ENCODE measurements at regions not wholly inside any gene's neighbourhood (a gene's known extent, or its start where the extent isn't known, plus 50 kb on each side); places are given as distances from the start of the nearest gene placed in this dataset.

DNA sequence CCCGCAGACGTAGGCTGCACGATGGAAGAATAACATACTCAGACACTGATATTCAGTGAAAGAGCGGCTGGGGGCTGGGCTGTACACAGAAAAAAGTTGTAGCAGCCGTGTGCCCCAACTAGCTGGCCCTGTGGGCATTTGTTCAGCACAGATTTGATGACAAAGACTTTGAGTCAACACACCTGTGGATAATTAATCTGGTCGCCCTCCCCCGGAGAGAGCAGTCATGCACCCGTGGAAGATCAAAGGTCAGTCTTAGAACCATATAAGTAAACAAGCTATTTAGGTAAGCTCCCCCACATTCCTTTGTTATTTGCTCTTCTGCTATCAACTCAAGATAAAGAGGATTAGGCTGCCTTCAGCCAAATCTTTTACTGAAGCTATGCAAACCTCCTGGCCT is 148.4 kb upstream of the HMCN1 start:
- Histone ChIP-seq H4K8ac (ENCODE audit: low read depth, low read length) (no peak overlapping the region), H4K12ac (ENCODE audit: low read depth, low read length) (no peak overlapping the region), H2AFZ (ENCODE audit: insufficient read depth, low read length, poor library complexity) (no peak overlapping the region), H3K36me3 (ENCODE audit: control insufficient read depth in 1 of 2, insufficient read depth in 2 of 2, low read length in 2 of 2) (peaks cover 3 to 9% of the 10 kb centered on the region in 2 experiments), H3K23ac (ENCODE audit: low read length) (no peak overlapping the region), H2BK120ac (ENCODE audit: insufficient read depth, low read length, poor library complexity) (no peak overlapping the region), H3K9me3 (ENCODE audit: insufficient read depth, low read depth, low read length) (peaks cover 11% of the 10 kb centered on the region), H3K4me2 (ENCODE audit: low read length) (no peak overlapping the region), H3K79me2 (ENCODE audit: control insufficient read depth, insufficient read depth, low read length, poor library complexity) (no peaks in the 10 kb centered on the region), H3K4me1 (ENCODE audit: control insufficient read depth in 1 of 2, insufficient read depth in 2 of 2, low read length in 2 of 2) (no peaks in the 10 kb centered on the region), H3K4me3 (ENCODE audit: low read depth, low read length) (no peak overlapping the region), H2BK5ac (ENCODE audit: low read depth, low read length, poor library complexity) (no peak overlapping the region), H3K4ac (ENCODE audit: low read depth, low read length) (no peak overlapping the region), H3K18ac (ENCODE audit: low read length) (no peak overlapping the region), H2BK12ac (ENCODE audit: low read length) (no peak overlapping the region), H3K27me3 (ENCODE audit: insufficient read depth, low read length) (no peaks in the 10 kb centered on the region), H3K9ac (ENCODE audit: low read length) (no peak overlapping the region), H2AK5ac (ENCODE audit: low read length) (no peak overlapping the region), H3K14ac (ENCODE audit: low read length) (no peak overlapping the region), H3K27ac (ENCODE audit: low read depth, low read length) (no peak overlapping the region), H3K79me1 (ENCODE audit: low read length) (no peaks in the 10 kb centered on the region), H4K91ac (ENCODE audit: low read depth, low read length) (no peak overlapping the region)
- WGBS (ENCODE audit: extremely low coverage, insufficient coverage, insufficient read length), result no CpG with 5 or more reads among the region's 8 CpGs
- no peak for DNase-seq

DNA sequence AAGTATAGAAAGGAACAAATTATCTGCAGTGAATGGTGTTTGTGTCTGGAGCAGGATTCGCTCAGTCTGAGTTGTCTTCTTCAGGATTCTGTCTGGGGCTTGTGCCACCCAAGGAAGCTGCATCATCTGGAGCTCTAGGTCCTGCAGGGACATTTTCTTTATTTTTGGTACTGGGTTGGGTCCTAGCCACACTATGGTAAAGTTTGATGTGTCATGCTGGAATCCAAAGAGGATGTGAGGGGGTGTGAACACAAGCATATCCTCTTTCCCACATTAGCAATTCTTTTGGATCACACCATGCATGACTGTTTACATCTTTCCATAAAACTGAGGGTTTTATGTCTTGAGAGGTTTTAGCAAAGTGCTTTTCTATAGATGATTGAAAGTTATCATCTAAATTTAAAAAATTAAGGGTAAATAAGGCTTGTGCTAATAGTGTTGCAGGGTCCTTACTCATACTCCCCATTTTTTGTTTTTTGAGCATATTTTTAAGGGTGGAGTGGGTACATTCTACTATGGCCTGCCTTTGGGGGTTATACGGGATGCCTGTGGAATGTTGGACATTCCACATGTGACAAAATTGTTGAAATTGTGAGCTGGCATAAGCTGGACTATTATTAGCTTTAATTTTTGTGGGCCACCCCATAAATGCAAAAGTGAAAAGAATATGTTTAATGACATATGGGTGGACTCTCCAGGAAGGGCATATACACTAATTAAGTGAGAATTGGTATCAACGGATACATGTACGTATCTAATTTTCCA is 152.0 kb upstream of the HMCN1 start:
- Histone ChIP-seq H2BK5ac (ENCODE audit: low read depth, low read length, poor library complexity) (no peak overlapping the region), H3K14ac (ENCODE audit: low read length) (no peak overlapping the region), H3K36me3 (ENCODE audit: control insufficient read depth in 1 of 2, insufficient read depth in 2 of 2, low read length in 2 of 2) (peaks cover 3 to 9% of the 10 kb centered on the region in 2 experiments), H3K4ac (ENCODE audit: low read depth, low read length) (no peak overlapping the region), H3K27ac (ENCODE audit: low read depth, low read length) (no peak overlapping the region), H3K79me2 (ENCODE audit: control insufficient read depth, insufficient read depth, low read length, poor library complexity) (no peaks in the 10 kb centered on the region), H3K4me1 (ENCODE audit: control insufficient read depth in 1 of 2, insufficient read depth in 2 of 2, low read length in 2 of 2) (no peaks in the 10 kb centered on the region), H2AK5ac (ENCODE audit: low read length) (no peak overlapping the region), H3K9me3 (ENCODE audit: insufficient read depth, low read depth, low read length) (peaks cover 11% of the 10 kb centered on the region), H3K4me3 (ENCODE audit: low read depth, low read length) (no peak overlapping the region), H3K27me3 (ENCODE audit: insufficient read depth, low read length) (no peaks in the 10 kb centered on the region), H2BK12ac (ENCODE audit: low read length) (no peak overlapping the region), H3K18ac (ENCODE audit: low read length) (no peak overlapping the region), H2BK120ac (ENCODE audit: insufficient read depth, low read length, poor library complexity) (no peak overlapping the region), H4K8ac (ENCODE audit: low read depth, low read length) (no peak overlapping the region), H3K4me2 (ENCODE audit: low read length) (no peak overlapping the region), H3K79me1 (ENCODE audit: low read length) (no peaks in the 10 kb centered on the region), H4K91ac (ENCODE audit: low read depth, low read length) (no peak overlapping the region), H4K12ac (ENCODE audit: low read depth, low read length) (no peak overlapping the region), H3K9ac (ENCODE audit: low read length) (no peak overlapping the region), H2AFZ (ENCODE audit: insufficient read depth, low read length, poor library complexity) (no peak overlapping the region), H3K23ac (ENCODE audit: low read length) (no peak overlapping the region)
- no CpG with 5 or more reads among the region's 4 CpGs for WGBS (ENCODE audit: extremely low coverage, insufficient coverage, insufficient read length)
- no peak for DNase-seq

- H2BK12ac ChIP-seq (ENCODE audit: low read length), result no peak overlapping the region
- no peak overlapping the region for H4K8ac ChIP-seq (ENCODE audit: low read depth, low read length)
- DNase-seq, result no peak
- no peak overlapping the region for H3K27ac ChIP-seq (ENCODE audit: low read depth, low read length)
- H2BK120ac ChIP-seq (ENCODE audit: insufficient read depth, low read length, poor library complexity), result no peak overlapping the region
- H3K14ac ChIP-seq (ENCODE audit: low read length), result no peak overlapping the region
- no peaks in the 10 kb centered on the region for H3K27me3 ChIP-seq (ENCODE audit: insufficient read depth, low read length)
- H3K79me1 ChIP-seq (ENCODE audit: low read length), result no peaks in the 10 kb centered on the region
- no peak overlapping the region for H4K12ac ChIP-seq (ENCODE audit: low read depth, low read length)
- no peak overlapping the region for H3K23ac ChIP-seq (ENCODE audit: low read length)
- WGBS (ENCODE audit: extremely low coverage, insufficient coverage, insufficient read length), result no CpG with 5 or more reads among the region's 2 CpGs
- no peak overlapping the region for H3K4ac ChIP-seq (ENCODE audit: low read depth, low read length)
- H3K4me2 ChIP-seq (ENCODE audit: low read length), result no peak overlapping the region
- H2BK5ac ChIP-seq (ENCODE audit: low read depth, low read length, poor library complexity), result no peak overlapping the region
- no peaks in the 10 kb centered on the region for H3K79me2 ChIP-seq (ENCODE audit: control insufficient read depth, insufficient read depth, low read length, poor library complexity)
- no peak overlapping the region for H2AFZ ChIP-seq (ENCODE audit: insufficient read depth, low read length, poor library complexity)
- peaks cover 3 to 5% of the 10 kb centered on the region in 2 experiments for H3K36me3 ChIP-seq (ENCODE audit: control insufficient read depth in 1 of 2, insufficient read depth in 2 of 2, low read length in 2 of 2)
- H3K4me3 ChIP-seq (ENCODE audit: low read depth, low read length), result no peak overlapping the region
- no peak overlapping the region for H3K9ac ChIP-seq (ENCODE audit: low read length)
- H3K18ac ChIP-seq (ENCODE audit: low read length), result no peak overlapping the region
- no peak overlapping the region for H4K91ac ChIP-seq (ENCODE audit: low read depth, low read length)
- peaks cover 6% of the 10 kb centered on the region for H3K9me3 ChIP-seq (ENCODE audit: insufficient read depth, low read depth, low read length)
- H3K4me1 ChIP-seq (ENCODE audit: control insufficient read depth in 1 of 2, insufficient read depth in 2 of 2, low read length in 2 of 2), result no peaks in the 10 kb centered on the region
- no peak overlapping the region for H2AK5ac ChIP-seq (ENCODE audit: low read length)
Measured at GRCh38 chr1:185581020-185581419, 153.2 kb upstream of the HMCN1 start.

DNA sequence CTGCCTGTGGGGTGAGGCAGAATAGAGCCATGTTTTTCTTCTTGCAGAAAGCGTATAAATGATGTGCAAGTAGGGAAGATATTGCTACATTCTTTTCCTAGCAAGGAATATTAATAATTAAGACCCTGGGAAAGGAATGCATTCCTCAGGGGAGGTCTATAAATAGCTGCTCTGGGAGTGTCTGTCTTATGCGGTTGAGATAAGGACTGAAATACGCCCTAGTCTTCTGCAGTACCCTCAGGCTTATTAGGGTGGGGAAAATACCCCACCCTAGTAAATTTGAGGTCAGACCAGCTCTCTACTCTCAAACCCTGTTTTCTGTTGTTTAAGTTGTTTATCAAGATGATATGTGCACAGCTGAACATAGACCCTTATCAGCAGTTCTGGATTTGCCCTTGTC is 155.9 kb upstream of the HMCN1 start:
- Histone ChIP-seq H2AFZ (ENCODE audit: insufficient read depth, low read length, poor library complexity) (no peak overlapping the region), H2BK120ac (ENCODE audit: insufficient read depth, low read length, poor library complexity) (no peak overlapping the region), H3K4ac (ENCODE audit: low read depth, low read length) (no peak overlapping the region), H4K8ac (ENCODE audit: low read depth, low read length) (no peak overlapping the region), H3K14ac (ENCODE audit: low read length) (no peak overlapping the region), H4K12ac (ENCODE audit: low read depth, low read length) (no peak overlapping the region), H3K79me2 (ENCODE audit: control insufficient read depth, insufficient read depth, low read length, poor library complexity) (no peaks in the 10 kb centered on the region), H3K9ac (ENCODE audit: low read length) (no peak overlapping the region), H3K27ac (ENCODE audit: low read depth, low read length) (no peak overlapping the region), H3K27me3 (ENCODE audit: insufficient read depth, low read length) (no peaks in the 10 kb centered on the region), H2BK5ac (ENCODE audit: low read depth, low read length, poor library complexity) (no peak overlapping the region), H3K23ac (ENCODE audit: low read length) (no peak overlapping the region), H3K4me3 (ENCODE audit: low read depth, low read length) (no peak overlapping the region), H3K36me3 (ENCODE audit: control insufficient read depth in 1 of 2, insufficient read depth in 2 of 2, low read length in 2 of 2) (no peaks in the 10 kb centered on the region), H3K79me1 (ENCODE audit: low read length) (no peaks in the 10 kb centered on the region), H3K4me2 (ENCODE audit: low read length) (no peak overlapping the region), H3K4me1 (ENCODE audit: control insufficient read depth in 1 of 2, insufficient read depth in 2 of 2, low read length in 2 of 2) (no peaks in the 10 kb centered on the region), H3K18ac (ENCODE audit: low read length) (no peak overlapping the region), H2AK5ac (ENCODE audit: low read length) (no peak overlapping the region), H3K9me3 (ENCODE audit: insufficient read depth, low read depth, low read length) (peaks cover 3% of the 10 kb centered on the region), H4K91ac (ENCODE audit: low read depth, low read length) (no peak overlapping the region), H2BK12ac (ENCODE audit: low read length) (no peak overlapping the region)
- no peak for DNase-seq
- no CpG with 5 or more reads among the region's 3 CpGs for WGBS (ENCODE audit: extremely low coverage, insufficient coverage, insufficient read length)
